SK-MEL-5 (cell line): ENCODE measurements at regions not wholly inside any gene's neighbourhood (a gene's known extent, or its start where the extent isn't known, plus 50 kb on each side); places are given as distances from the start of the nearest gene placed in this dataset.

ENCODE experiments used
- DNase-seq: peaks from one replicate; pipeline ENCODE4 v3.0.0-alpha.2; 2016; ENCODE audit warnings: low read depth, low spot score
- in situ Hi-C: cut with HindIII; loops from 2 replicates; pipeline ENCODE4 v1.10.0; 2016; ENCODE audit warnings: low sequenced_read_pairs, high pct_unique_total_duplicates, low pct_unique_long_range_greater_than_20kb

DNA sequence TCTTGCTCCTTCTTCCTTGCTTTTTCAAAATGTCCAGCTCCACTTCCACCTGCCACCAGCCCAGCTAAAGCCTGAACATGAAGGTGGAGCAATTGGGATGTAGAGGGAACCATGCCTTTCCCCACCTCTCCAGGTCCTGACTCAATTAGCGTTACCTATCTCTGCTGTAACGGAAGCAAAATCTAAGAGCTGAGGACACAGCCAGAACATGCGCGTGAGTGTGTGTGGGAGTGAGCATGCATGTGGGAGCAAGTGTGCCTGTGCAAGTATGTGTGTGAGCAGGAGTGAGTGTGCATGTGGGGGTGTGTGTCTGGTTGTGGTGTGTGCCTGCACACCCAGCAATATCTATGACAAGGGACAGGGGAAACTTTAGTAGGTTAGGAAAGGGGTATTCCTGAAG lies 364.5 kb downstream of the MID1IP1 start:
- no peak for DNase-seq
- in situ Hi-C loops = no loop called here

DNA sequence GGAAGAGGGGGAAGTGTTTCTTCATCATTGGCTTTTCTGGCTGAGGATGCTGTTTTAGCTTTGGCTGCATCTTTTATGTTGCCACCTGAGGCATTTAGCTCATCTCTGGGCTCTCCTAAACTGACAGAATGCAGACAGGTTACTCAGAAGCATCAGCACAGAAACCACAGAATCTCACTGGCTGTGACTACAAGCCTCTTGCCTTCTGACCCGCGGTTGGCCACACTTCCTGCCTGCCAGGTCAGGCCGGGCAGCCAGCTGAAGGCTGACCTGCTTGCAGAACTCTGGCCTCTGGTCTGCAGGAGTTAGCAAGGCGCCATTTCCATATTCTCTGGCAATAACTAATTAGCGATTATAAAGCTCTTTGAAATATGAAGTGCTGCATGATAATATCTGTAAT lies 366.5 kb downstream of the MID1IP1 start:
- no peak for DNase-seq
- in situ Hi-C loops = no loop called here

DNA sequence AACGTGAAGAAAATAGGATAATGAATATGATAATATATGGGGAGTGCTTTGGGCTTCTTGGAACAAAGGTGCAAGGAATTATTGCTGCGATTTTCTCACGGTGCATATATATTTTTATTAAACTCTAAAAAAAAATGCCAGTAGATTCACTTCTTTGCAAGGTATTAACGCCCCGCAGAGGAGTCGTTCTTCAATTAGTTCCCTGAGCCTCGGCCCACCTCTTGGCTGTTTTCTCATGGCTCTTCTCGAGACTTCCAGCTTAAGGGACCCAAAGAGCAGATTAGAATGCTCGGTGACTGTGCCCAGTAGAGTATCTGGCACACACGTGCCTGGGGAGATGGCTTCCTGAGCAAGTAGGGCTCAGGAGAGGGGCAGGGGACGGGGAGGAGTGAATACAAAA lies 367.4 kb downstream of the MID1IP1 start:
- in situ Hi-C loops = no loop called here
- no peak for DNase-seq

DNA sequence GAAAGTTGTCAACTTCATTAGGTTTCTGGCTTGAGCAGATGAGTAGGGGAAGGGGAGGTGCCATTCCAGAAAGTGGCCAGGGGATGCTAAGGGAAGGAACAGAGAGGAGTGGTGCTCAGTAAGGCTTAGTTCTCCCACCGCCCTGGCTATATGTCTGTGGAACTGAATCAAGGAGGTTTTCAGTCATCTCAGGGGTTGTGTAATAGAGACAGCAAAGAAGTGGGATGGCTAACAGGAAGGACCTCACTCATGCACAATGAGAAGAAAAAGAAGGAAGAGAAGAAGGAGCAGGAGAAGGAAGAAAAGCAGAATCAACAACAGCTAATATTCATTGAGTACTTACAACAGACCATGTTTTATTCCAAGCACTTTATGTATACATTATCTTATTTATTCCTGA lies 368.7 kb downstream of the MID1IP1 start:
- in situ Hi-C loops = no loop called here
- DNase-seq = no peak

DNA sequence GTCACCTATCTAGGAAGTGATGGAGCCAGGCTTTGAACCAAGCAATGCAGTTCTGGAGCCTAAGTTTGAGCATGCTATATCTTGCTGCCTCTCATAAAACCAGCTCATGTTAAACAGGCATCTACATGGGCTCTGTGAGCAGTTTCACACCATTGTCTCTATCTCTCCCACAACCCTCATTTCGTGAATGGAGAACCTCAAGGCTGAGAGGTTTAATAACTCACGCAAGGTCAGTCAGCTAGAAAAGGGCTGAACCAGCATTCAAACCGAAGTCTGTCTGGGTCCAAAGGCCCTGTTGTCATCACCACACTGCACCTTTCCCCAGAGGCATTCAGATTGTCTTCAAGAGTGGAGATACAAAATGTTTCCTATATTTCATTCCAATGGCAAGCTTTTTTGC lies 369.2 kb downstream of the MID1IP1 start:
- in situ Hi-C loops = no loop called here
- DNase-seq = no peak

DNA sequence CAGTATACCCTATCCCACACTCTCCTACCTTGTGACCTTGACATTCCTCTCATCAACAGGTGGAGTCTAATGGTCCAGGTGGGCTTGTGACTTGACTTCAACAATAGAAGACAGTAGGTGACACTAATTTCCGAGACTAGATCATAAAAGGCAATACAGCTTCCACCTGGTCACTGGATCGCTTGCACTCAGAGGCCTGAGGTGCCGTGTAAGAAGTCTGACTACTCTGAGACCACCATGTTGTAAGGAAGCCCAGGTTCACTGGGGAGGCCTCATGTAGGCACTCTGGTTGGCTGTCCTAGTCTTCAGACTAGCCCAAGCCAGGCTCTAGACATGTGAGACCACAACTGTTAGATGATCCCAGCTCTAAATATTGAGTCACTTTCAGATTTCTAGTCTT lies 370.4 kb downstream of the MID1IP1 start:
- DNase-seq = no peak
- in situ Hi-C loops = no loop called here

DNA sequence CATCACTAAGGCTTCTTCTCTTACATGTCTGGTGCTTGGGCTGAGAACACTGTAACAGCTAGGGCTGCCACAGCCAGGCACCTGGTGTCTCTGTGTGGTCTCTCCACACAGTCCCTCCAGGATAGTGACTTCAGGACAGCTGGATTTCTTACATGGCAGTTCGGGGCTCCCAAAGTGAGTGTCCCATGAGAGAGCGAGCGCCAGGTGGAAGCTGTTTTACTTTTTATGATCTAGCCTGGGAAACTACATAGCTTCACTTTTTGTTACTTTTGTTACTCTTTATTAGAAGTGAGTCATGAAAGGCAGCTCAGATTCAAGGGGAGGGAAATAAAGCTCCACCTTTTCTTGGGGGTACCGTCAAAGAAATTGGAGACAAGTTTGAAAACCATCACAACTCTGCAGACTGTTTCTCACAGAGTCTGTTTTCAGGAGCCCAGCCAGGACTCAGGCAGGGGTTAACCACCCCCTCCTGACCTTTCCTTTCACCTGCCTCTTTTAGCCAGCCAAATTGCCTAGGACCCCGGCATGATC lies 373.0 kb downstream of the MID1IP1 start:
- in situ Hi-C loops = no loop called here
- no peak for DNase-seq

DNA sequence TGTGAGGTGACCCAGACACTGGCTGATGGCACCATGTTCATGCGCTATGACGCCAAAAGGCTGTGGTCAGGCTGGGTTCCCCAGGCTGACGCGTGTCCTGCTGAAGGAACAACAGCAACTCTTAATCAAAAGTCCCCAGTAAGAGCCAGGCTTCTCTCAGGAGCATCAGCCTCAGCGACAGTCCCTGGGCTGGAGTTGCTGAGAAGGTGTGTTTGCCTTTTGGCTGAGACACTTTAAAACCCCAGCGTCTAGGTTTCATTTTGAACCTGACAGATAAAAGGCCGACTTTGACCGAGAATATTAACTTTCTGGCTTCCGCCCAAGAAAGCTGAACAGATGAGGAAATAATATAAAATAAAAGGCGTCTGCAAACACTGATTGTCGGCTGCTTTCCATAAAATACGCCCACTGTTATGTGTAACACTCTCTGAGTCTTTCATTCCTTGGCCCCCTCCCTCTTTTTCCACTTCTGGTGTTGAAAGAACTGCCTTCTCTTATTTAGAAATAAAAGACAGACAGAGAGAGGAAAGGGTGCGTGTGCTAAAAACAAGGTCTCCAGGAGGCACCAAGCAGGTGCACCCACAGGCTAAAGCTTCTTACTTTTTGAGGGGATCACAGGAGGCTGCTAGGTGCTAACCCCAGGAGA lies 373.6 kb downstream of the MID1IP1 start:
- no peak for DNase-seq
- in situ Hi-C loops = no loop called here

DNA sequence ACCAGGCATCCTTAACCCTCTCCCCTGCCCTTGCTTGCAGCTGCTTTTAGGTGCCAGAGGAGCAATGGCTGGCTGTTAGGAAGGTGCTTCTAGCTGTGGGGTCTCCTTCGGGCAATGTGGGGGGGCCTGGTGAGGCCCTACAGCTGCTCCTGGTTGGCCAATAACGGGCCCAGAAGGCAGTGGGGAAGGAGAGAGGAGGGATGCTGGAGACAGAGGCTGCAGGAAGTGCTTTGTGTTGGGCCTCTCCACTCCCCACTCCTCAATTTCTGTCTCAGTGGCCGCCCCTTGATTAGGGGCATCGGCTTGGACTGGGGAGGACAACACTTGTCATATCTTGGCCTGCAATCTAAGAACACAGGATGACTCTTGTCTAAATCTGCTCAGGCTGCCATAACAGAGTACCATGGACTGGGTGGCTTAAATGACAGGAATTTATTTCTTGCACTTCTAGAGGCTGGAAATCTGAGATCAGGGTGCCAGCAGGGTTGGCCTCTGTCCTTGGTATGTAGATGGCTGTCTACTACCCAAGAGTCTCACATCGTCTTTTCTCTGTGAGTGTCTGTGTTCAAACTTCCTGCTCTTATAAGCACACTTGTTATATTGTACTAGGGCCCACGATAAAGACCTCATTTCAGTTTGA lies 374.3 kb downstream of the MID1IP1 start:
- DNase-seq = no peak
- in situ Hi-C loops = no loop called here

DNA sequence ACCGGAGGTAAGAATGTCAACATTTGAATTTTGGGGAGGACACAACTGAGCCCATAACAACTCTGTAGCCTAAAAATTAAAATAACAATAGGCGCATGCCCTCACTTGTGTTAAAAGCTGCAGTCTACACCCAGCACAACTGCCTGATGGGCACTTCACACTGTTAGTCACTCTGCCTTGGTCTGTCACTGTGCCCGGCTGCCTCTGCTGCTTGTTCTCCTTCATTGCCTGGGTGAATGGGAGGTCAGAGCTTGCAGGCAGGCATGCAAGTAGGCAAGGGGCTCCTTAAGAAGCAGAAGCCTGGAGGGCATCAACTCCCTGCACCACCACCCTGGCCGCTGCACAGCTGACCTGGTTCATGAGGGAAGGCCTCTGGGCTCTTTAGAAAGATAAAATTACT lies 374.8 kb downstream of the MID1IP1 start:
- DNase-seq = no peak
- in situ Hi-C loops = no loop called here

DNA sequence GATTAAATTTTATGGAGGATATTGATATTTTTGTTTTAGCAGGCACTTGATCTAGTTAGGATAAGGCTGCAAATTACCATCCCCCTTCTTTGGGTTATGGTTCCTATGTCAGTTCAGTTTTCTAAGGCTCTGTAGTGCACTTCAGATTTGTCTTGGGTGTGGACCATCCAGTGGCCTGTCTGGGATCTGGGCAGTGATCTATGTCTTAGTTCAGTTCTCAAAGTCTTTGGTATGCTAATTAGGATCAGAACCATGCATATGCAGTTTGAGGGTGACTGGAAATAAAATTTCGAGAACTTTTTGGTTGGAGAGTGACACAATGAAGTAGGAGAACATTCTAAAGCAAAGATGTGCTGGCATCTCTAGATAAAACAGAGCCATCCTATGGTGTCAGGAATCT lies 388.2 kb downstream of the MID1IP1 start:
- no peak for DNase-seq
- in situ Hi-C loops = no loop called here

DNA sequence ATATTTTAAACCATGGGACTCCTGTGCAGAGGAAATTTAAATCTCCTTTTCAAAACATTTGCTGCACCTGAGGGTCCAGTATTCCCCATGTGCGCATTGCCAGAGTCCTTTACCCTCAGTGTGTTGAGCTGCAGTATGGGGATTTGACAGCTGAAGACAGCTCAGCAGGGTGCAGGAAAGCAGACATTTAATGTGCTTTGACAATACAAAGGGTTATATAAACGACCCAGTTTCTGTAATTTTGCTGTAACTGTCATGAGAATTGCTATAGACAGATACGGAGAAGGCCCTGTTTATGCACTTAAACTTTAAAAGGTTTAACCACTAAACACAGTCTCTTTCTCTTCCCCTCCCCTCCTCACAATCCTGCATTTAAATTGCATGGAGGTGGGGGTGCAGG lies 393.4 kb downstream of the MID1IP1 start:
- DNase-seq = no peak

DNA sequence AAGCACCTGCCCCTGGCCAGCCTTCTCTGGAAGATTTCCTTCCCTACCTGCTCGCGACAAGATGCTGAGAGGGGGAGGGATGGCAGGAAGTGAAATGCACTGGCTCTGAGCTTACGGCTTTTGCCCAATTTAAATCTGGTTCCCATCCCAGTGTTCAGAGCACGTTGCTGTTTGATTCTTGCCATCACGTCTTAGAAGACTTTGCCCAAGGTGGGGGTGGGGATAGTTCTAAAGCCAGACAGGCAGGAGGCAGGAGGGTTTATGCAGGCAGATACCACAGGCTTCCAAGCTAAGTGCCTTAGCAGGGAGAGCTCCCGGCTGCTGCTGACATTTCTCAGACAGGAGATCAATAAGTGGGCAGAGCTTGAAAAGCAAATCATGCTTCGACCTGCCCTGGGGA lies 393.9 kb downstream of the MID1IP1 start:
- in situ Hi-C loops = no loop called here
- no peak for DNase-seq

More for the DNA sequence above, 393.4 kb downstream of the MID1IP1 start:
- in situ Hi-C loops = no loop called here

DNA sequence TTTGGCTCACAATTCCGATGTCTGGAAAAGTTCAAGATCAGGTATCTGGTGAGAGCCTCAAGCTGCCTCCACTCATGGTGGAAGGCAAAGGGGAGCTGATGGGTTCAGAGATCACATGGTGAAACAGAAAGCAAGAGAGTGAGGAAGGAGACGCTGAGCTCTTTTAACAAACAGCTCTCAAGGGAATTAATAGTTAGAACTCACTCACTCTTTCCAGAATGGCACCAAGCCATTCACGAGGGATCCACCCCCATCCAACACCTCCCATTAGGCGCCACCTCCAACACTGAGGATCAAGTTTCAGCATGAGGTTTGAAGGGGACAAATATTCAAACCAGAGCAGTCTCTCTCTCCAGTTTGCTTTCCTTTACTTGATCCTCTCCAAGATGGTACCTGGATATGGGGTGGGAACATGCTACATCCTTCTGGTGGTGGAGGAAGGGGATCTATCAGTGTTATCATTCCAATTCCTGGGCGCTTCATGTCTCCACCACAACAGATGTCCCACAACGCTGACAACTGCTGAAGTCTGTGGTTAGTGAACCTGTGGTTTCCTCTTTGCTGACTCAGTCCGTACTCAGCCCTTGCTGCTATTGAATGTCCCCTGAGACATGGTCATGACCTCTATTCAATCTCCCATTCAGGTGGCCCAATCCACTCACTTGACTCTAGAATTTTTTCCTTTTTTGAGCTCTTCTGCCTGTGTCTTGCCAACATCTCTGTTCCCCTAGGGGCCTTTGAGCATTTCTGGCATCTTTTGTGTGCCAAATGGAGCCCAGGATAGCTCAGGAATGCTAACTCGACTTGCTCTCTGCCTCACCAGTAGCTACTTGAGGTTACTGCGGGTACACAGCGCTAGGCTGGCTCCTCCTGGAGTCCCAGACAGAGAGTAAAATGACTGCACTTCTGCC lies 395.2 kb downstream of the MID1IP1 start:
- in situ Hi-C loops = no loop called here
- no peak for DNase-seq

DNA sequence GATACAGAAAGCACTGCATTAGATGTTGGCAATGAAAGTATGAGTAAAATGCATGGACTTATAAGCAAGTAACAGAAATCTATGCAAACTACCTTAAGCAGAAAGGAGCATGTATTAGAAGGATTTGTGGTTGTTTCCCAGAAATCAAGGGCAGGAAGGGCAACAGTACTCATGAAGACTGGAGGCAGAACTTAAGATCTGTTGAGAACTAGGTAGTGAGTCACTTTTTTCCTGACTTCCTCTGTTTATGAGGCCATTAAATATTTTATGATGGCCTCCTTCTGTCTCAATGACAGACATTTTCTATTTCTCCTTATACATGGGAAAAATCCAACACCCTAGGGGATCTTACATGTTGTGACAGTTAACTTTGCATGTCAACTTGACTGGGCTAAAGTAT lies 398.2 kb downstream of the MID1IP1 start:
- in situ Hi-C loops = no loop called here
- no peak for DNase-seq

DNA sequence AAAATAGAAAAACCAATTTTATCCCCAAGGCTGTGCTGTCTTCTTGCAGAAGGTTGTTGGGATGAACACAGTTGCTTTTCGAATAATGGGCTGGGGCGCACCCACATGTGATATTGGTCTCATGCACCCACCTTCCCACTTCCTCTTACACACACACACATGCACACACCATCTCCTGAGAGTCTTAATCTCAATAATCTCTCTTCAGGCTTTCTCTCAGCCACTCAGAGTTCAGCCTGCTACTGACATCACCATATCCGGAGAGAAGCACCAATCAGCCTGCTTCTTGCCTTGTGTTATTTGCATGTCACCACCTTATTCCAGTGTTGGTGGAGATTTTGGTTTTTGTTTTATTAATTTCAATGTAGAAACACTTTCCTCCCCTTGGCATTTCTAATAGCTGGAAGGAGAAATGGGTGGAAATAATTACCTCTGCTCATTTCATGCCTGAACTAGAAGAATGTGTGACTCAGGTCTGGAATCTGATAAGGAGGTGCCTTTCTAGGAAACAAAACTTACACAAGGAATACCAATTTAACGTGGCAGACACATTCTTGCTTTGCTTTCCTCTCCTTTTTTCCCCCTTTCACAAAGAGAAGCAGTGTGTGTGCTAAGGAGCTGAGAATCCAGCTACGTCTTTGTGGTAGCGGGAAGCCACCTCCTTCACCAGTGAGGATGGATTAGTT lies 400.2 kb downstream of the MID1IP1 start:
- in situ Hi-C loops = no loop called here
- DNase-seq = no peak

DNA sequence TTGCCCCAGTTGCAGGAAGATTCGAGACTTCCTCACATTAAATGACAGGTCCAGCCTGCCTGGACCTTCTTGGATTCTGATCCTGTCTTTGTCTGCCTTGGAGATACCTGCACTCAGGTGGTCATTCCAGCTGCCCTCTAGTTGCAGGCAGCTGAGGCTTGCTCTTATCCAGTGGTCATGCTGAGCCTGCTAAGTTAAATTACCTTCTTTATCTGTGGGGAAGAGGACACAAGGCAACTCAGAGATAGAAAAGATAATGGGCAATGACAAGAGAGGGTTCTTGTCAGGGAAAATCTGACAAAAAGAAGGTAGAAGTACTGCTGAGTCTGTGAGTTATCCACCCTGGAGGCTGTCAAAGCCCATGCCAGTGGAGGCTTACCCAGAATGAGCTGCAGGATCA lies 401.4 kb downstream of the MID1IP1 start:
- in situ Hi-C loops = no loop called here
- no peak for DNase-seq

DNA sequence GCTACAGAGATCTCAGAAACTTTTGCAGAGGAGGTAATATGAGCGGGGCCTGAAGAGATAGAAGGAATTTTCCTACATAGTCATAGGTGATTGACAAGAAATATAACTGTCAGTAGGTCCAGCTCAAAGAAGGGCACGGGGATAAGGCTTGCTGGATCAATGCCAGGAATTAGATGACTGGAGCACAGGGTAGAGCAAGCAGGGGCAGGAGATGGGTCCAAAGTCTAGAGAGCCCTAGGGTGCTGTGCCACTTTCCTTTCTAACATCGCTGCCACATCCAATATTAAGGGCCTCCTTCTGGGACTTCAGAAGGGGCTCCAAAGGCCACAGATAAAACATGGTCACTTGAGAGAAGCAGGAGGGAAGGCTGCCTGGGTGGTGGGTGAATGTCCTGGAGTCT lies 402.2 kb downstream of the MID1IP1 start:
- no peak for DNase-seq
- in situ Hi-C loops = no loop called here
